ENCODE measurements at regions not wholly inside any gene's neighbourhood (a gene's known extent, or its start where the extent isn't known, plus 50 kb on each side); places are given as distances from the start of the nearest gene placed in this dataset.

DNA sequence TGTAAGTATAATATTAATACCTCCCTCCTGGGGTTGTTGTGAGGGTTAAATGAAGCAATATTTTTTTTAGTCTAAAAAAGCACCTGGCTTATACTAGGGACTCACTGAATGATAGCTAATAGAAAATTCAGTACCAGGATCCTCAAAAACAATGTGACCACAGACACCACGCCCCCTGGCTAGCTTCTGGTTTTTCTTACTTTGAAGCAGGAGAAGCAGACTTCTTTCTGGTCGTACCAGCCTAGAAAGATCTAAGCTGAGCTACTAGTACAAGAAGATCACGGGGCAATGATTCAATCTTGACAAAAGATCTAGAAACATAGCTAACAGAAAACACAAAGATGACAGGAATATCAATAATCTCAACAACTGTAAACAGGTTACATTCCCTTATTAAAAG lies 218.5 kb upstream of the SLC30A5 start:
- Histone ChIP-seq H3K27ac (ENCODE audit: low read length) (no peak overlapping the region), H3K4me1 (ENCODE audit: control insufficient read depth, insufficient read depth, low read length) (no peaks in the 10 kb centered on the region), H3K27me3 (ENCODE audit: control insufficient read depth, insufficient read depth, low read length) (no peaks in the 10 kb centered on the region), H3K4me3 (ENCODE audit: low read depth in 2 of 2, low read length in 2 of 2) (no peak overlapping the region), H3K9me3 (ENCODE audit: control insufficient read depth, insufficient read depth, low read depth, low read length) (no peaks in the 10 kb centered on the region), H3K36me3 (ENCODE audit: control insufficient read depth, insufficient read depth, low read length) (no peaks in the 10 kb centered on the region)
- ChIA-PET POLR2A (no interaction called here), CTCF (no interaction called here)
- ATAC-seq (no peak), DNase-seq (ENCODE audit: low read depth, low spot score) (no peak)
- TF ChIP-seq POLR2AphosphoS5 (IDR thresholded peaks at IDR 0.05; ENCODE audit: low read depth, low read length) (no peak), SIN3A (IDR thresholded peaks at IDR 0.05; ENCODE audit: borderline replicate concordance, insufficient read depth, low read depth, low read length) (no peak), TCF7L2 (IDR thresholded peaks at IDR 0.05; ENCODE audit: low read depth, low read length) (no peak)
- TF ChIP-seq, protein P1, sequence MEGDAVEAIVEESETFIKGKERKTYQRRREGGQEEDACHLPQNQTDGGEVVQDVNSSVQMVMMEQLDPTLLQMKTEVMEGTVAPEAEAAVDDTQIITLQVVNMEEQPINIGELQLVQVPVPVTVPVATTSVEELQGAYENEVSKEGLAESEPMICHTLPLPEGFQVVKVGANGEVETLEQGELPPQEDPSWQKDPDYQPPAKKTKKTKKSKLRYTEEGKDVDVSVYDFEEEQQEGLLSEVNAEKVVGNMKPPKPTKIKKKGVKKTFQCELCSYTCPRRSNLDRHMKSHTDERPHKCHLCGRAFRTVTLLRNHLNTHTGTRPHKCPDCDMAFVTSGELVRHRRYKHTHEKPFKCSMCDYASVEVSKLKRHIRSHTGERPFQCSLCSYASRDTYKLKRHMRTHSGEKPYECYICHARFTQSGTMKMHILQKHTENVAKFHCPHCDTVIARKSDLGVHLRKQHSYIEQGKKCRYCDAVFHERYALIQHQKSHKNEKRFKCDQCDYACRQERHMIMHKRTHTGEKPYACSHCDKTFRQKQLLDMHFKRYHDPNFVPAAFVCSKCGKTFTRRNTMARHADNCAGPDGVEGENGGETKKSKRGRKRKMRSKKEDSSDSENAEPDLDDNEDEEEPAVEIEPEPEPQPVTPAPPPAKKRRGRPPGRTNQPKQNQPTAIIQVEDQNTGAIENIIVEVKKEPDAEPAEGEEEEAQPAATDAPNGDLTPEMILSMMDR (IDR thresholded peaks at IDR 0.05), result no peak
- TF ChIP-seq, protein P2, sequence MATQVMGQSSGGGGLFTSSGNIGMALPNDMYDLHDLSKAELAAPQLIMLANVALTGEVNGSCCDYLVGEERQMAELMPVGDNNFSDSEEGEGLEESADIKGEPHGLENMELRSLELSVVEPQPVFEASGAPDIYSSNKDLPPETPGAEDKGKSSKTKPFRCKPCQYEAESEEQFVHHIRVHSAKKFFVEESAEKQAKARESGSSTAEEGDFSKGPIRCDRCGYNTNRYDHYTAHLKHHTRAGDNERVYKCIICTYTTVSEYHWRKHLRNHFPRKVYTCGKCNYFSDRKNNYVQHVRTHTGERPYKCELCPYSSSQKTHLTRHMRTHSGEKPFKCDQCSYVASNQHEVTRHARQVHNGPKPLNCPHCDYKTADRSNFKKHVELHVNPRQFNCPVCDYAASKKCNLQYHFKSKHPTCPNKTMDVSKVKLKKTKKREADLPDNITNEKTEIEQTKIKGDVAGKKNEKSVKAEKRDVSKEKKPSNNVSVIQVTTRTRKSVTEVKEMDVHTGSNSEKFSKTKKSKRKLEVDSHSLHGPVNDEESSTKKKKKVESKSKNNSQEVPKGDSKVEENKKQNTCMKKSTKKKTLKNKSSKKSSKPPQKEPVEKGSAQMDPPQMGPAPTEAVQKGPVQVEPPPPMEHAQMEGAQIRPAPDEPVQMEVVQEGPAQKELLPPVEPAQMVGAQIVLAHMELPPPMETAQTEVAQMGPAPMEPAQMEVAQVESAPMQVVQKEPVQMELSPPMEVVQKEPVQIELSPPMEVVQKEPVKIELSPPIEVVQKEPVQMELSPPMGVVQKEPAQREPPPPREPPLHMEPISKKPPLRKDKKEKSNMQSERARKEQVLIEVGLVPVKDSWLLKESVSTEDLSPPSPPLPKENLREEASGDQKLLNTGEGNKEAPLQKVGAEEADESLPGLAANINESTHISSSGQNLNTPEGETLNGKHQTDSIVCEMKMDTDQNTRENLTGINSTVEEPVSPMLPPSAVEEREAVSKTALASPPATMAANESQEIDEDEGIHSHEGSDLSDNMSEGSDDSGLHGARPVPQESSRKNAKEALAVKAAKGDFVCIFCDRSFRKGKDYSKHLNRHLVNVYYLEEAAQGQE (IDR thresholded peaks at IDR 0.05; ENCODE audit: insufficient read depth in 1 of 2, low read depth in 2 of 2, low read length in 1 of 2), result no peak
- no TSS peak for BruUV-seq (replicated peaks)
- intact Hi-C loops (cut with micrococcal nuclease; ENCODE audit: unreplicated experiment), result no loop called here
- in situ Hi-C loops (cut with HindIII; ENCODE audit: low pct_unique_long_range_greater_than_20kb, low sequenced_read_pairs), result no loop called here

GRCh38 chr5:68883436-68883835 lies 210.4 kb upstream of the SLC30A5 start:
- TF ChIP-seq, protein P2 (IDR thresholded peaks at IDR 0.05; ENCODE audit: insufficient read depth in 1 of 2, low read depth in 2 of 2, low read length in 1 of 2), result no peak
- no peak for TF ChIP-seq POLR2AphosphoS5 (IDR thresholded peaks at IDR 0.05; ENCODE audit: low read depth, low read length)
- no peak for TF ChIP-seq TCF7L2 (IDR thresholded peaks at IDR 0.05; ENCODE audit: low read depth, low read length)
- TF ChIP-seq, protein P1 (IDR thresholded peaks at IDR 0.05), result no peak
- TF ChIP-seq SIN3A (IDR thresholded peaks at IDR 0.05; ENCODE audit: borderline replicate concordance, insufficient read depth, low read depth, low read length), result no peak
- Histone ChIP-seq H3K9me3 (ENCODE audit: control insufficient read depth, insufficient read depth, low read depth, low read length) (no peaks in the 10 kb centered on the region), H3K27ac (ENCODE audit: low read length) (no peak overlapping the region), H3K36me3 (ENCODE audit: control insufficient read depth, insufficient read depth, low read length) (no peaks in the 10 kb centered on the region), H3K4me3 (ENCODE audit: low read depth in 2 of 2, low read length in 2 of 2) (no peak overlapping the region), H3K27me3 (ENCODE audit: control insufficient read depth, insufficient read depth, low read length) (no peaks in the 10 kb centered on the region), H3K4me1 (ENCODE audit: control insufficient read depth, insufficient read depth, low read length) (no peaks in the 10 kb centered on the region)
- BruUV-seq (replicated peaks), result no TSS peak
- ChIA-PET POLR2A (no interaction called here), CTCF (no interaction called here)
- no peak for ATAC-seq
- DNase-seq (ENCODE audit: low read depth, low spot score), result no peak
- intact Hi-C loops (cut with micrococcal nuclease; ENCODE audit: unreplicated experiment), result no loop called here
- in situ Hi-C loops (cut with HindIII; ENCODE audit: low pct_unique_long_range_greater_than_20kb, low sequenced_read_pairs), result no loop called here
